ENCODE measurements at regions not wholly inside any gene's neighbourhood (a gene's known extent, or its start where the extent isn't known, plus 50 kb on each side); places are given as distances from the start of the nearest gene placed in this dataset.

GRCh38 chr5:162325143-162325727 lies 257.7 kb downstream of the GABRG2 start:
- WGBS: 84% methylated on average over 3 of the region's 3 CpGs
- Histone ChIP-seq H3K27ac (ENCODE audit: low read length, poor library complexity, severe bottlenecking) (no peak overlapping the region), H2BK5ac (ENCODE audit: low read depth, low read length, poor library complexity, severe bottlenecking) (no peak overlapping the region), H3K18ac (ENCODE audit: low read depth in 1 of 2, low read length in 2 of 2) (no peak overlapping the region), H4K91ac (ENCODE audit: low read length) (no peak overlapping the region), H3K14ac (ENCODE audit: low read length in 2 of 2) (no peak overlapping the region), H2AK5ac (ENCODE audit: low read length, severe bottlenecking) (no peak overlapping the region), H3K4me1 (ENCODE audit: control insufficient read depth, insufficient read depth, low read depth, low read length) (no peaks in the 10 kb centered on the region), H3K4me3 (ENCODE audit: insufficient read depth in 1 of 2, low read depth in 1 of 2, low read length in 2 of 2) (no peak overlapping the region), H3K79me1 (replicated peaks; ENCODE audit: low read length, poor library complexity, severe bottlenecking) (no peaks in the 10 kb centered on the region), H2BK15ac (ENCODE audit: low read depth, poor library complexity, severe bottlenecking) (no peak overlapping the region), H3K4ac (ENCODE audit: low read depth in 1 of 2, low read length in 2 of 2) (no peak overlapping the region), H3K27me3 (ENCODE audit: control insufficient read depth in 1 of 2, insufficient read depth in 1 of 2, low read length in 2 of 2) (no peaks in the 10 kb centered on the region), H2BK12ac (ENCODE audit: low read length in 2 of 2) (no peak overlapping the region), H2AFZ (ENCODE audit: low read depth, low read length) (no peak overlapping the region), H3K9ac (ENCODE audit: low read length) (no peak overlapping the region), H3K23ac (ENCODE audit: low read length in 2 of 2) (no peak overlapping the region), H2BK120ac (ENCODE audit: low read depth, low read length) (no peak overlapping the region), H4K8ac (ENCODE audit: low read length) (no peak overlapping the region), H3K9me3 (ENCODE audit: control insufficient read depth, low read length) (peaks cover 13% of the 10 kb centered on the region), H3K4me2 (ENCODE audit: low read length, poor library complexity, severe bottlenecking) (no peak overlapping the region), H3K36me3 (ENCODE audit: control insufficient read depth in 1 of 2, insufficient read depth in 2 of 2, low read depth in 1 of 2, low read length in 2 of 2) (no peaks in the 10 kb centered on the region)
- DNase-seq: no peak

- H3K27me3 ChIP-seq (ENCODE audit: control insufficient read depth in 1 of 2, insufficient read depth in 1 of 2, low read length in 2 of 2): no peaks in the 10 kb centered on the region
- H3K14ac ChIP-seq (ENCODE audit: low read length in 2 of 2): no peak overlapping the region
- H2BK12ac ChIP-seq (ENCODE audit: low read length in 2 of 2): no peak overlapping the region
- no peak overlapping the region for H3K4me3 ChIP-seq (ENCODE audit: insufficient read depth in 1 of 2, low read depth in 1 of 2, low read length in 2 of 2)
- no peak overlapping the region for H2BK5ac ChIP-seq (ENCODE audit: low read depth, low read length, poor library complexity, severe bottlenecking)
- no peak overlapping the region for H4K91ac ChIP-seq (ENCODE audit: low read length)
- no peak overlapping the region for H3K23ac ChIP-seq (ENCODE audit: low read length in 2 of 2)
- H2BK120ac ChIP-seq (ENCODE audit: low read depth, low read length): no peak overlapping the region
- H3K9me3 ChIP-seq (ENCODE audit: control insufficient read depth, low read length): peaks cover under 1% of the 10 kb centered on the region
- H2AK5ac ChIP-seq (ENCODE audit: low read length, severe bottlenecking): no peak overlapping the region
- no peak overlapping the region for H3K4ac ChIP-seq (ENCODE audit: low read depth in 1 of 2, low read length in 2 of 2)
- H2BK15ac ChIP-seq (ENCODE audit: low read depth, poor library complexity, severe bottlenecking): no peak overlapping the region
- no peak overlapping the region for H3K4me2 ChIP-seq (ENCODE audit: low read length, poor library complexity, severe bottlenecking)
- 88% methylated on average over 3 of the region's 4 CpGs for WGBS
- H4K8ac ChIP-seq (ENCODE audit: low read length): no peak overlapping the region
- no peak overlapping the region for H3K27ac ChIP-seq (ENCODE audit: low read length, poor library complexity, severe bottlenecking)
- DNase-seq: no peak
- no peak overlapping the region for H3K18ac ChIP-seq (ENCODE audit: low read depth in 1 of 2, low read length in 2 of 2)
- H3K4me1 ChIP-seq (ENCODE audit: control insufficient read depth, insufficient read depth, low read depth, low read length): no peaks in the 10 kb centered on the region
- H2AFZ ChIP-seq (ENCODE audit: low read depth, low read length): no peak overlapping the region
- no peaks in the 10 kb centered on the region for H3K36me3 ChIP-seq (ENCODE audit: control insufficient read depth in 1 of 2, insufficient read depth in 2 of 2, low read depth in 1 of 2, low read length in 2 of 2)
- no peaks in the 10 kb centered on the region for H3K79me1 ChIP-seq (replicated peaks; ENCODE audit: low read length, poor library complexity, severe bottlenecking)
- no peak overlapping the region for H3K9ac ChIP-seq (ENCODE audit: low read length)
These were observed 267.4 kb downstream of the GABRG2 start for GRCh38 chr5:162334944-162335343.

- DNase-seq: no peak
- Histone ChIP-seq H3K4ac (ENCODE audit: low read depth in 1 of 2, low read length in 2 of 2) (no peak overlapping the region), H3K27me3 (ENCODE audit: control insufficient read depth in 1 of 2, insufficient read depth in 1 of 2, low read length in 2 of 2) (no peaks in the 10 kb centered on the region), H3K4me3 (ENCODE audit: insufficient read depth in 1 of 2, low read depth in 1 of 2, low read length in 2 of 2) (no peak overlapping the region), H3K79me1 (replicated peaks; ENCODE audit: low read length, poor library complexity, severe bottlenecking) (no peaks in the 10 kb centered on the region), H2BK5ac (ENCODE audit: low read depth, low read length, poor library complexity, severe bottlenecking) (no peak overlapping the region), H4K8ac (ENCODE audit: low read length) (no peak overlapping the region), H3K18ac (ENCODE audit: low read depth in 1 of 2, low read length in 2 of 2) (no peak overlapping the region), H2BK12ac (ENCODE audit: low read length in 2 of 2) (no peak overlapping the region), H3K4me1 (ENCODE audit: control insufficient read depth, insufficient read depth, low read depth, low read length) (no peaks in the 10 kb centered on the region), H2AK5ac (ENCODE audit: low read length, severe bottlenecking) (no peak overlapping the region), H3K36me3 (ENCODE audit: control insufficient read depth in 1 of 2, insufficient read depth in 2 of 2, low read depth in 1 of 2, low read length in 2 of 2) (no peaks in the 10 kb centered on the region), H3K27ac (ENCODE audit: low read length, poor library complexity, severe bottlenecking) (no peak overlapping the region), H2BK15ac (ENCODE audit: low read depth, poor library complexity, severe bottlenecking) (no peak overlapping the region), H3K9me3 (ENCODE audit: control insufficient read depth, low read length) (peaks cover 38% of the 10 kb centered on the region), H3K23ac (ENCODE audit: low read length in 2 of 2) (no peak overlapping the region), H3K14ac (ENCODE audit: low read length in 2 of 2) (no peak overlapping the region), H2AFZ (ENCODE audit: low read depth, low read length) (no peak overlapping the region), H3K9ac (ENCODE audit: low read length) (no peak overlapping the region), H3K4me2 (ENCODE audit: low read length, poor library complexity, severe bottlenecking) (no peak overlapping the region), H2BK120ac (ENCODE audit: low read depth, low read length) (no peak overlapping the region), H4K91ac (ENCODE audit: low read length) (no peak overlapping the region)
- no CpG with 5 or more reads among the region's 1 CpG for WGBS
These were observed 292.9 kb downstream of the GABRG2 start for GRCh38 chr5:162360373-162360931.

- no peak overlapping the region for H3K4me2 ChIP-seq (ENCODE audit: low read length, poor library complexity, severe bottlenecking)
- no peak overlapping the region for H3K27ac ChIP-seq (ENCODE audit: low read length, poor library complexity, severe bottlenecking)
- H4K8ac ChIP-seq (ENCODE audit: low read length): no peak overlapping the region
- H3K9me3 ChIP-seq (ENCODE audit: control insufficient read depth, low read length): peaks cover 24% of the 10 kb centered on the region
- WGBS: 23% methylated on average over 3 of the region's 3 CpGs
- H3K79me1 ChIP-seq (replicated peaks; ENCODE audit: low read length, poor library complexity, severe bottlenecking): no peaks in the 10 kb centered on the region
- H3K4me3 ChIP-seq (ENCODE audit: insufficient read depth in 1 of 2, low read depth in 1 of 2, low read length in 2 of 2): no peak overlapping the region
- H4K91ac ChIP-seq (ENCODE audit: low read length): no peak overlapping the region
- no peak overlapping the region for H2BK15ac ChIP-seq (ENCODE audit: low read depth, poor library complexity, severe bottlenecking)
- no peak overlapping the region for H3K14ac ChIP-seq (ENCODE audit: low read length in 2 of 2)
- no peak overlapping the region for H2BK12ac ChIP-seq (ENCODE audit: low read length in 2 of 2)
- H2AK5ac ChIP-seq (ENCODE audit: low read length, severe bottlenecking): no peak overlapping the region
- no peaks in the 10 kb centered on the region for H3K4me1 ChIP-seq (ENCODE audit: control insufficient read depth, insufficient read depth, low read depth, low read length)
- H2BK120ac ChIP-seq (ENCODE audit: low read depth, low read length): no peak overlapping the region
- H2BK5ac ChIP-seq (ENCODE audit: low read depth, low read length, poor library complexity, severe bottlenecking): no peak overlapping the region
- no peak overlapping the region for H3K23ac ChIP-seq (ENCODE audit: low read length in 2 of 2)
- no peak overlapping the region for H3K9ac ChIP-seq (ENCODE audit: low read length)
- H3K18ac ChIP-seq (ENCODE audit: low read depth in 1 of 2, low read length in 2 of 2): no peak overlapping the region
- no peaks in the 10 kb centered on the region for H3K36me3 ChIP-seq (ENCODE audit: control insufficient read depth in 1 of 2, insufficient read depth in 2 of 2, low read depth in 1 of 2, low read length in 2 of 2)
- H3K27me3 ChIP-seq (ENCODE audit: control insufficient read depth in 1 of 2, insufficient read depth in 1 of 2, low read length in 2 of 2): no peaks in the 10 kb centered on the region
- H2AFZ ChIP-seq (ENCODE audit: low read depth, low read length): no peak overlapping the region
- no peak overlapping the region for H3K4ac ChIP-seq (ENCODE audit: low read depth in 1 of 2, low read length in 2 of 2)
- no peak for DNase-seq
These were observed 304.7 kb downstream of the GABRG2 start for GRCh38 chr5:162372256-162372655.
